SW480 (cell line): ENCODE measurements at regions not wholly inside any gene's neighbourhood (a gene's known extent, or its start where the extent isn't known, plus 50 kb on each side); places are given as distances from the start of the nearest gene placed in this dataset.
"Not testable (repeated sequence)": the region's sequence is repeated elsewhere in the genome, so short reads cannot be mapped to it uniquely, and the experiment has no call there.

ENCODE experiments used
- DNase-seq: peaks from one replicate; pipeline ENCODE4 v3.0.0-alpha.2; 2016; ENCODE audit warnings: low spot score

GRCh38 chr1:196366-196765, 255.1 kb downstream of the OR4F29 start:
- DNase-seq = not testable (repeated sequence)

- not testable (repeated sequence) for DNase-seq
These were observed 260.0 kb downstream of the OR4F29 start for GRCh38 chr1:191296-192049.

- DNase-seq = not testable (repeated sequence)
These were observed 260.8 kb downstream of the OR4F29 start for GRCh38 chr1:190678-191077.

- not testable (repeated sequence) for DNase-seq
These were observed 261.6 kb downstream of the OR4F29 start for GRCh38 chr1:189915-190314.

- DNase-seq = not testable (repeated sequence)
These were observed 262.2 kb downstream of the OR4F29 start for GRCh38 chr1:189270-189669.

GRCh38 chr1:187298-187697, 264.2 kb downstream of the OR4F29 start:
- not testable (repeated sequence) for DNase-seq

GRCh38 chr1:186691-187131, 264.8 kb downstream of the OR4F29 start:
- not testable (repeated sequence) for DNase-seq

- not testable (repeated sequence) for DNase-seq
These were observed 265.3 kb downstream of the OR4F29 start for GRCh38 chr1:186223-186622.

- not testable (repeated sequence) for DNase-seq
These were observed 266.0 kb downstream of the OR4F29 start for GRCh38 chr1:185526-185925.

- DNase-seq = not testable (repeated sequence)
These were observed 267.2 kb downstream of the OR4F29 start for GRCh38 chr1:184336-184686.

GRCh38 chr1:183620-184335, 267.7 kb downstream of the OR4F29 start:
- DNase-seq = not testable (repeated sequence)

GRCh38 chr1:183081-183480, 268.4 kb downstream of the OR4F29 start:
- DNase-seq = not testable (repeated sequence)

- DNase-seq = not testable (repeated sequence)
These were observed 268.8 kb downstream of the OR4F29 start for GRCh38 chr1:182631-183030.

- DNase-seq = peak; percentile 42
These were observed 269.9 kb downstream of the OR4F29 start for GRCh38 chr1:181247-182216.

- DNase-seq = not testable (repeated sequence)
These were observed 270.7 kb downstream of the OR4F29 start for GRCh38 chr1:180749-181205.

GRCh38 chr1:138842-139241, 312.6 kb downstream of the OR4F29 start:
- not testable (repeated sequence) for DNase-seq

GRCh38 chr1:137664-138063, 313.8 kb downstream of the OR4F29 start:
- DNase-seq = not testable (repeated sequence)

GRCh38 chr1:136344-136932, 315.0 kb downstream of the OR4F29 start:
- DNase-seq = not testable (repeated sequence)

GRCh38 chr1:134936-135335, 316.5 kb downstream of the OR4F29 start:
- DNase-seq = not testable (repeated sequence)

- DNase-seq = not testable (repeated sequence)
These were observed 333.0 kb downstream of the OR4F29 start for GRCh38 chr1:118440-118839.

GRCh38 chr1:115534-115933, 335.9 kb downstream of the OR4F29 start:
- not testable (repeated sequence) for DNase-seq
